ENCODE measurements at regions not wholly inside any gene's neighbourhood (a gene's known extent, or its start where the extent isn't known, plus 50 kb on each side); places are given as distances from the start of the nearest gene placed in this dataset.

- no peak for DNase-seq
Measured at GRCh38 chr15:96390986-96391385, 60.5 kb downstream of the NR2F2 start.

DNA sequence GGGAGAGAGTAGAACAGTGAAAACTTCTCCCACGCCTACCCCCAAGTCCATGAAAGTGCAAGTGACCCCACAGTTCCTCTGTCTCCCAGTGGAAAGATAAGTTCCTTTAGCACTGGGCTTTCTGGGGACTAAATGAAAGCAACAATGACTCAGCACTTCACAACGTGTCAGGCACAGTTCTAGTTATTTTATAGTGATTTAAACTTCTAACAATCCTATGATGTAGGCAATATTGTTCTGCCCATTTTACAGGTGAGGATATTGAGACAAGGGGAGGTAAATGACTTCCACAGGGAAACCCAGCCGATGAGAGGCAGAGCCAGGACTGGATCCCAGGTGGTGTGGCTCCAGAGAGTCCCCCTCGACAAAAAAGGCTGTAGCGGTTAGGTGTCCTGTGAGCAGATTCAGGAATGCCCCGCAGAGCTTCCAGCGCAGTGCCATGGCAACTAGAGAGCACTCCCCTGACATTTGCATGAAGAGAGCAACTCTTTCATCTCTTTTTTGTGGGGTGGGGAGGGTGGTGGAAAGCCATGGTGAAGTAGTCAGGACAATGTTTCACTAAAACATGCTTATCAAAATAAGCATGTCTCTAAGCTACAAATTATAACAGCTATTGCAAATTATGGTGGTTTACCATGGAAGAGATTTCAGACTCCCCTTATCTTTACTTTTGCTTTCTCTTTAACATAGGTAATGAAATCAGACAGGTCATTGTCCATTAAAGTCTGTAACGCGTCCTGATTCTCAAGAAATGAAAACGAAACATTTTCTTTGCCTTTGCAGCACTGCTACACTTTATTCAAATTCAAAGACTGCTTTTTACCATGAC is 62.1 kb downstream of the NR2F2 start:
- no peak for DNase-seq

DNA sequence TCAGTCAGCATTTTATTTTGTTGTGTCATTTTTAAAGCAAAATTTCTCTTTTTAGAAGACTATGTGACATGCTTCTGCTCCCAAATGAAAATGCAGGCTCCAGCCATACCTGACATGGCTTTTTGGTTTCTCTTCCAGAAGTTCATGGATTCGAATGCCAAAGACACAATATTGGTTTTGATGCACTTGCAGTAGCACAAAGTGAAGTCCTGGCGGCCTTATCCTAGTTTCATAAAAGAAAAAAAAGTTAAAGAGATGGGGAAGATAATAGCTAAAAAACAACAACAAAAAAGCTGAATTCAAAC is 62.7 kb downstream of the NR2F2 start:
- no peak for DNase-seq

- no peak for DNase-seq
Measured at GRCh38 chr15:96395687-96396086, 65.2 kb downstream of the NR2F2 start.

DNA sequence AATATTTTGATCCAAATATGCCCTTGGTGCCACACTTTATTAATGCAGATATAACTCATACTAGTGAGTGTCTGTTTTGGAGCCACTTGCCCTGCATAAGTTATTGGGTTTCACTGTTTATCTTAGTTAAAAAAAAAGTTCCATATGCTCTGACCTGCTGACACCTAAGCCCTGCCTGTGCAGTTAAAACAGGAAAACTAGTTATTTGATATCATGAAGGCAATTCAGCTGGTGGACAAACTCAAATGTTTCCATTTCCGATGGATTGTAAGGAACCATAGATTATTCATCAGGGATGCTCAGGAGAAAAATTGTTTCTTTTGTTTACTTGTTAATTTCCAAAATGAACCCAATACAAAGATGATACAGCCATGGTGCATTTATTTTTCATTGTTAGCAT is 68.3 kb downstream of the NR2F2 start:
- DNase-seq: no peak

DNA sequence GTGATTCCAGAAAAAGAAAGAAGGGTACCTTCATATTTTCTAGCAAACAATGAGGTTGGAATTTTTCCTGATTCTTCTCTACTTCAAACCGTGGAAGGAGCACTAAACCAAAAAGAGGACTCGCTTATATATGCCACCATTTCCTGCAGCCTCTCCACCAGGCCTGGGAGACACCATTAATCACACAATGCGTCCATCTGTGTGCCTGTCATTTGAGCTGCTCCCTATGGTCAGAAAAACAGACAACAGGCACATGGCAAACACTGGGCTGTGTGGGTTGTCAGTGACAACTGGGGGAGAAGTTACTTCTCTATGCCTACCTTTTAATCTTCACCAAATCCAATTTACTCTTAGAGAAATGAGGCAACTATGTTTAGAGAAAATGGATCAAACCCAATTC is 71.9 kb downstream of the NR2F2 start:
- no peak for DNase-seq

DNA sequence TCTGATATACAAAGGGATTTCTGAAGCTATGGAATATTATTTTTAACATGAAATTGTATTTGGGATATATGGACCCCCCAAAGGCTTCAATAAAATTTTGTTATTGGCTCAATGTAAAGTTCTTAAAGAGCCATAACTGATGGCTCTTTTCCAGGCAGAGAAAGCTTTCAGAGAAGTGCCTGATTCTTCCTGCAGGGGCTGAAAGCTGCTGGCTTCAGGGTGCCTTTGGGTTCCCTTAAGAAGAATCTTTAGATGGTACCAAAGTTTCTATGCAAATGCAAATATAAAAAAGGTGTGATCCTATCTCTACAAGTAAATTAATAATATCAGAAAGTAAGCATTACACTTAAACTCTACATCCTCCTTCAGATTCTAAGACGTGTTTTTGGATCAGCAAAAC is 72.6 kb downstream of the NR2F2 start:
- DNase-seq: no peak

DNA sequence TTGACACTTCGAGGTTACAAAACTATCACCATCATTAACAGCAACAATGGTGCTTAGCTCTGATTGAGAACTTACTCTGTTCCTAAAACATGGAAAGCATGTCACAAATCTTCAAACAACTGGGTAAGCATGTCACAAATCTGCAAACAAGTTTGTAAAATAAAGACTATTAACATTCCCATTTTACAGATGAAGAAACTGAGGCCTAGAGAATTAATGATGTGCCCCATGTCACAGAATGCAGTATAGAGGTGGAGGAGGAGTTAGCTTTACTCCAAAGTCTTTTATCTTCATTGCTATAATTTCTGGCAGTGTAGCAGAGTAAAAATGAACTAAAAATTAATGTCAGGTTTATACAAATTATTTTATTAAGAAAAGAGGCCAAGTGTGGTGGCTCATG is 73.4 kb downstream of the NR2F2 start:
- no peak for DNase-seq

- DNase-seq: no peak
Measured at GRCh38 chr15:96404560-96404959, 74.1 kb downstream of the NR2F2 start.

DNA sequence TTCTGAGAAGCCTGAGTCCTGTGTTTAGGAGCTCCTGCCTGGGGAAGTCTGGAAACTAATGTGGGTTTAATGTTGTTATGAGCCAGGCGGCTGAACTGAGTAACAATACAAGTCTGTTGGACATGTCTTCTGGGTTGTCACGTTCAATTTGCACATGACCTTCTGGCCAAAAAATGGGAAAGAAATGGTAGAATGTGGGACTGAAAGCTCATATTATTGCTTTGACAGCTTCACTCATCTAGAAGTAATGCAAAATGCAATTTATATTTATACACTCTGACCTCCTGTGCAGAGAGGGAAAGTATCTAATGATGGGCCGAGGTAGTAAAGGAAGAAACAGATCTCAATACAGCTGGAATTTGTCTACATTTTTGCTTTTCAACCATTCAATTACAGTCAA is 75.8 kb downstream of the NR2F2 start:
- no peak for DNase-seq

DNA sequence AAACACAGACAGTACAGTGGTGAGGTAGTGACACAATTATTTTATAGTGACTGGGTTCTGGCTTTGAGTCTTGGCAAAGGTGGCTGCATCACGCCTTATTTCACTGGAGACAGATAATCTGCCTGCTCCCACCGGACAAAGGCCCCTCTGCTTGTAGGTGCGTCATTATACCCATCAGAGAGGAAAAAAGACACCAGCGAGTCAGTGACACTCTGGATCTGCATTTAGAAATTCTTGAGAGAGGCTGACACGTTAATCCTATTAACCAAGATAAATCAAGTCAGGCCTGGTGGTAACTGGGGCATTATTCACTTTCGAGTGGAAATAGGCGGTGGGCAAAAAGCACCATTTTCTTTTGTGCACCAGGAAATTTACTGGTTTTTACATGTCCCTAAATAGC is 76.2 kb downstream of the NR2F2 start:
- no peak for DNase-seq

DNA sequence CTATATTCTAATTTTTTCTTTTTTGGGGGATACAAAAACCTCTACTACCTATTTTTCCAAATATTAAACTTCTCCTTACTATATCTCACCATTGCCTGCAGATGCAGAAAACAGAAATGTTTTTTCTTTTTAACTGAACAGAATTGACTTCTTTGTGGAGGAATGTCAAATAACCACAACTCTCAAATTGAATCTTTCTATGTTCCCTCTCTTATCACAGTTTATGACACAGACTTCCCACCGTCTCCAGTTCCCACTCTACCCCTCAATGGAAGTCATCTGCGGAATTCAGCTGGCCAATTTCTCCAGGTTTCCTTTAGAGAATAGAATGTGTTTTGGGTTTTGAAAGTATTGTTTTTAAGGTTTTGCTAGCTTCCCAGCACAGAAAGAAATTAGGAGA is 77.0 kb downstream of the NR2F2 start:
- DNase-seq: no peak

- no peak for DNase-seq
Measured at GRCh38 chr15:96408591-96409183, 78.2 kb downstream of the NR2F2 start.

DNA sequence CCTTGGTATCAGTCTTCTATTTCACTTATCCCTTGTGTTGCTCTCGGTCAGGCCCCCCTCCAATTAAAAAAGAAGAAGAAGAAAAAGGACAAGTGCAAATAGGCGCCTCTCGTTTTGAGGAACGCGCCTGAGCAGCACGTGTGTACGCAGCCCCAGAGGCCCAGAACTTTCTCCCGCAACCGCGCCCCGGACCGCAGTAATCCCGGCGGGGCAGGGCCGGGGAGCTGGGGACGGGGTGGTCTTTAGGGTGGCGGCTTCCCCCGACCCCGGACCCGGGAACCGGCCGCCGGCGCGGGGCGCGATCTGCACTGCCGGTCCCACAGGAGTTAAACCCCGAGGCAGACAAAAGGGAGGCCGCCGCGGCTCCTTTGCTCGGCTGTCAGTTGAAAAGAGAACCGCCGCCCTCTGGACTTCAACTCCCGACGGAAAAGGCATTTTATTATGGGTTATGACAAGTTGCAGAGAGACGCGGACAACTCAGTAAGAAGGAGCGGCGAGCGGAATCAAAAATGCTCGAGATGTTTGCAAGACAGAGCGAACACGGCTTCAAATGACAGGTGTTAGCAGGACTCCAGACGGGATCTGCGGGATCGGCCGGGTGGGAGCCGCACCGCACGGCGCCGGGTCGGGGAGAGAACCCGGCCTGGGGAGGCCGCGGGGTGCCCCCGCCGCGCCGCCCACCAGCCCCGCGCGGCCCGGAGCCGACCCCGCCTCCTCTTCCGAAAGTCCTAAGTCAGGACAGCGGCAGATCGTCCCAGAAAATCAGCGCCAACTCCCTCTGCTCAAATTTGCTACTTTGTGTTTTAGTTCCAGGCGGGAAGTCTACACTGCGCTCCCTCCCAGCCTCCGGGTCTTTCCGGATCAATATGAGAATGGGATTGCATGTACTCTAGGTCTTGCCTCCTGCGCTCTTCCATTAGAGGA is 79.0 kb downstream of the NR2F2 start:
- DNase-seq: no peak

- no peak for DNase-seq
Measured at GRCh38 chr15:96410175-96411055, 79.9 kb downstream of the NR2F2 start.

- DNase-seq: no peak
Measured at GRCh38 chr15:96411056-96412031, 80.8 kb downstream of the NR2F2 start.

DNA sequence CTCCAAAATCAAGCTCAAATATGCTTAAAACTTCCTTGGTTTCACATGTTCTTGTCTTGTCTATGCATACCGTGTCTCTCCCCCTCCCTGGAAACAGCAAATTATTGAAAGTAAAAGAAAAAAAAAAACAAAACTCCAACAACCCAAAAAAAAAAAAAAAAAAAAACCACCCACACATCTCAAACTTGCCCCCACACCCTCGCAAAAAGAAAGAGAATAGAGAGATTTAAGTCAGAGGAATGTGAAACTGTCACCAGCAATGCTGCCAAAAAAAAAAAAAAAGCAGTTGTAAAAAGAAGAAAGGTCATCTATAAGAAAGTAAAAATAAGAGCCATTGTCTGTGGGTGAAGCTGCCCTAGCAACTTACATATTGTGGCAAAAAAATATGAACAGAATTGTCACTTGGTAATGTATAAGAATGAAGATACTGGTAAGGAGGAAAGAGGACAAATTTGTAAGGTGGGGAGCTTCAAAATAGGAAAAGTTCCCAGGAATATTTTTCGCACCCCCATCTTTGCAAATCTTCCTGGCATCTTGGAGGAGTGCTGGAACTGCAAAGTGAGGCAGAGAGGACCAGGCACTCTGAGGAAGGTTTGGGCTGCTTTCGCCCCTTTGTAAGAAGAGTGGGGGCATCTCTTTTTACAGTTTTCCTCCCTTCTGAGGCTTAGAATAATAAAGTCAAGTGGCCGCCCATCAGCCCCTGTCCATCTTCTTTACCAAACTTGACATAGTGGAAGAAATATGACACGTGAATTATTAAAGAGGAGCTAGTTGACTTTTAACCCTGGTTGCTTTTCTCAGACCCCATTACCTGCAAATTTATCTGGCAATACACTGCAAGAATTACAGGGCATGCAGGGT is 81.8 kb downstream of the NR2F2 start:
- DNase-seq: no peak

DNA sequence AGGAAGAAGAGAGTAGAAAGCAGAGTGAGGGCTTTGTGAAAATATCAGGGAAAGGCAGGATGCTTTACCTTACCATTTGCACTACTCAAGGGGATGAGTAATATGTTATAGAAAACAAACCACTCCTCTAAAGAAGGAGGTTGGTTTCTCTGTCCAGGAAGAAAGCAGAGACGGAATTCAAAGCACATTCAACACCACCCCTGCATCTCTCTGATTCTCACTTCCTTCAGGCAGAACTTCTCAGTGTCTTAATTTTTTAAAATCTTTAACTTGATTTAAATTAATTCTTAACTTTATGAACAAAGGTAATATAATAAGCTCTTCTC is 82.4 kb downstream of the NR2F2 start:
- DNase-seq: no peak

- DNase-seq: no peak
Measured at GRCh38 chr15:96413657-96414056, 83.2 kb downstream of the NR2F2 start.

GRCh38 chr15:96414875-96415274 is 84.4 kb downstream of the NR2F2 start:
- no peak for DNase-seq
